BLaER1 treated with 17β-estradiol and CSF1 and Interleukin-3, amounts not matched to agents 10 nM and 100 nM (cell line): ENCODE measurements at regions not wholly inside any gene's neighbourhood (a gene's known extent, or its start where the extent isn't known, plus 50 kb on each side); places are given as distances from the start of the nearest gene placed in this dataset.
A peak's percentile ranks its signal among the peaks of the same experiment; 100 is the strongest.
"Not testable (repeated sequence)": the region's sequence is repeated elsewhere in the genome, so short reads cannot be mapped to it uniquely, and the experiment has no call there.

Experiments used
- H3K27ac ChIP-seq, 11 experiments: shearing (Covaris generic); formaldehyde crosslinking; 2 replicates each; pipeline ENCODE4 v1.8.1; 2022
- H3K27me3 ChIP-seq, 11 experiments: shearing (Covaris generic); formaldehyde crosslinking; 2 replicates each; pipeline ENCODE4 v1.8.1; 2022
- H3K36me3 ChIP-seq, 11 experiments: shearing (Covaris generic); formaldehyde crosslinking; 2 replicates each; pipeline ENCODE4 v1.8.1; 2022
- H3K4me1 ChIP-seq, 10 experiments: shearing (Covaris generic); formaldehyde crosslinking; 2 replicates each; pipeline ENCODE4 v1.8.1; 2022
- H3K4me2 ChIP-seq, 11 experiments: shearing (Covaris generic); formaldehyde crosslinking; 2 replicates each; pipeline ENCODE4 v1.8.1; 2022
- H3K4me3 ChIP-seq, 10 experiments: shearing (Covaris generic); formaldehyde crosslinking; 2 replicates each; pipeline ENCODE4 v1.8.1; 2022
- H3K9ac ChIP-seq, 11 experiments: shearing (Covaris generic); formaldehyde crosslinking; 2 replicates each; pipeline ENCODE4 v1.8.1; 2022
- H3K9me3 ChIP-seq, 11 experiments: shearing (Covaris generic); formaldehyde crosslinking; replicated peaks in 1 of 11; 2 replicates each; pipeline ENCODE4 v1.8.1; 2022
- H4K20me1 ChIP-seq, 11 experiments: shearing (Covaris generic); formaldehyde crosslinking; 2 replicates each; pipeline ENCODE4 v1.8.1; 2022
- Cebpa-rat ChIP-seq, 11 experiments: shearing (Covaris generic); IDR thresholded peaks; 2 replicates each; pipeline ENCODE4 v1.8.1; 2022

DNA sequence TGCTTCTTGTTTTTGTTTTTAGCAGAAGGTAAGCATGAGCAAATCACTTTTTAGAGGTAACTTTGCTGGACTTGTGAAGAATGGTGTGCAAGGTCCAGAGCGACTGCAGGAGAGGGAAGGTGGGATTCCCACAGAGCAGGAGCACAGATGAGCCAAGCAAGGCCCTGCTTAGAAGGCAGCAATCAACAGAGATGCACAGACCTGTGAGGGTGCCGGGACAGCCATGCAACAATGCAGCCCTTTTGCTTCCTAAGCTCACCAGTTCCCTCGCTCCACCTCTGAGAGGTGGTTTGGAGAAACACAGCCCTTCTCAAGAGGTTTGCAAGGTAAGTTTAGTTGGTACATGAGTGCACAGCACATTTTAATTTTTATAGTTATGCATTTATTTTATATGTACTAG is 85.1 kb upstream of the FBXO28 start:
- H3K4me3 ChIP-seq, H3K27ac ChIP-seq, H3K9ac ChIP-seq, H4K20me1 ChIP-seq, H3K4me1 ChIP-seq, H3K9me3 ChIP-seq, H3K27me3 ChIP-seq, H3K36me3 ChIP-seq, H3K4me2 ChIP-seq: not testable (repeated sequence)

DNA sequence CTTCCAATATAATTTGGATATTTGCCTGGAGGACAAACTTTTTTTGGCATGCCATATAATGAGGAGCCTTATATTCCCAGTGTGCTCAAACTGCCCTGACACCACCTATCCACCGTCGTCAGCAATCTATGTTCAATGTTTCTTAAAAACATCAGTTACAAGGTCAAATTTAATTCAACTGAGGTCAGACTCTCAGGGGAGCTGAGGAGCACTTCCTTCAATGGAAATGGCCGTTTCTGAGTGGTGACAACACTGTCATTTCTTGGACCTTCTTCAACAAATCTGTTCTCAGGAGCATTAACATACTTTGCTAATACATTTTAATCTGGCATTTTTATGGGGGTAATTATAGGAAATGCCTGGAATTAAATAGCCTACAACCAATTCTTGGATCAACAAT is 90.8 kb upstream of the FBXO28 start:
- H3K27ac ChIP-seq, H3K27me3 ChIP-seq, H3K4me3 ChIP-seq, H3K9ac ChIP-seq, H3K4me2 ChIP-seq, H3K36me3 ChIP-seq, H3K9me3 ChIP-seq, H4K20me1 ChIP-seq, H3K4me1 ChIP-seq: not testable (repeated sequence)

DNA sequence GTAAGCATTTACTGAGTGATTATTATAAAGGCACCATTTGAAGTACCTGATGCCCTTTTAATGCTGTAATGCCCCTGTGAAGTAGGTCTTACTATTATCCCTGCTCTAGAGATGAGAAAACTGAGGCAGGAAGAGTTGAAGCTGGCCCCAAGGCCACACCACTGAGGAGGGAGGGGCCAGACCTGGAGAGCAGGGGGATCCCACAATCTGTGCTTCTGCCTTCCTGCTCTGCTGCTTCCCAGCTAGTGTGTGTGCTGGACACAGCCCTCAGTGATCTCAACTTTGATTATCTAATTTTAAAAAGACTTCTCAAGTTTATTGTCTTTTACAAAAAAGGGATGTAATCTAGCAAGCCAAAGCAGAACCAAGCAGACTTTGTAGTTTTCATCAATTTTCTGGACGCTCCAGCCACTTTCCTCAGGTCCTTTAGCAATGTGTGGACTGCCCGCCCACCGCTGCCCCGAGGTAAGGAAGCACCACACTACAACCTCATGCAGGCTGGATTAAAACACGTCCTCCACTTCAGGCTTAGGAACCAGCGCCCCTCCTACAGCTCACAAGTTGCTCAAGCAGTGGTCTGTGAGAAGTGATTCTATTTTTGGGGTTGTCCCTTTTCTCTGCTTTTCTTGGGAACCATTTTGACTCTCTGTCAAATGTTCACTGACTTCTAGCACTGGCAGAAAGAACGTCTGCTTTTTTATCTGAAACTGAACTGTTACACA is 91.5 kb upstream of the FBXO28 start:
- H3K27ac ChIP-seq, H3K36me3 ChIP-seq, H3K9me3 ChIP-seq, H4K20me1 ChIP-seq, H3K4me1 ChIP-seq, H3K4me3 ChIP-seq, H3K9ac ChIP-seq, H3K4me2 ChIP-seq, H3K27me3 ChIP-seq: not testable (repeated sequence)

DNA sequence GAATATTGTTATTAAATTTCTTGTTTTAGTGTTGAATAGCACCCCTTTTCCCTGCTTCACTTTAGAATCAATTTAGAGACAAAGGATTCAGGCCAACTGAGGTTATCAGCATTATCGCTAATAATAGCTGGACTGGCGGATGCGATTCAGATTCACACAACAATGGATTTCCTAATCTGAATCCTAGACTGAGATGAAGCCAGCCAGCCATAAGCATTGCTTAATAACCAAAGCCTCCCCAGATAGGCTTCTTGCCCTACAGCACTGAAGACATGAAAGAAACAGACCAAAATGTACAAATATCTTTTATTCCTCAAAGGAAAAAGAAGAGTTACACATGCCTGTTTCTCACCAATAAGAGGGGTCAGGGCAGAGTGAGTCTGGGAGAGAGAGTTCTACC is 94.0 kb upstream of the FBXO28 start:
- H4K20me1 ChIP-seq, H3K27ac ChIP-seq, H3K36me3 ChIP-seq, H3K4me1 ChIP-seq, H3K4me2 ChIP-seq, H3K27me3 ChIP-seq, H3K9ac ChIP-seq, H3K4me3 ChIP-seq, H3K9me3 ChIP-seq: not testable (repeated sequence)

DNA sequence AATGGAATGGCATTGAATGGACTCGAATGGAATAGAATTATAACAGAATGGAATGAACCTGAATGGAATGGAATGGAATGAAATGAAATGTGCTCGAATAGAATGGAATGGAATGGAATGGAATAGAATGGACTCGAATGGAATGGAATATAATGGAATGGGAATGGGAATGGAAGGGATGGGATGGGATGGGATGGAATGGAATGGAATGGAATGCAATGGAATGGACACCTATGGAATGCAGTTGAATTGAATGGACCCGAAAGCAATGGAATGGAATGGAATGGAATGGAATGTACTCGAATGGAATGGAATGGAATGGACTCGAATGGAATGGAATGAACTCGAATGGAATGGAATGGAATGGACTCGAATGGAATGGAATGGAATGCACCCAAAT is 98.1 kb upstream of the FBXO28 start:
- H3K4me3 ChIP-seq, H3K4me2 ChIP-seq, H3K27ac ChIP-seq, H3K36me3 ChIP-seq, H3K27me3 ChIP-seq, H3K9ac ChIP-seq, H3K4me1 ChIP-seq, H4K20me1 ChIP-seq: not testable (repeated sequence)
- H3K9me3 ChIP-seq, result peaks cover 37 to 41% (median 39%) of the 10 kb centered on the region in 11 experiments

DNA sequence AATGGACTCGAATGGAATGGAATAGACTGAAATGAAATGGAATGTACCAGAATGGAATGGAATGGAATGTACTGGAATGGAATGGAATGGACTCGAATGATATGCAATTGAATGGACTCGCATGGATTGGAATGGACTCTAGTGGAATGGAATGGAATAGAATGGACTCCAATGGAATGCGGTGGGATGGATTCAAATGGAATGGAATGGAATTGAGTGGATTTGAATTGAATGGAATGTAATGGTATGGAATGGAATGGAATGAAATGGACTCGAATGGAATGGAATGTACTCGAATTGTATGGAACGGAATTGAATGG is 99.6 kb upstream of the FBXO28 start:
- Histone ChIP-seq H3K27me3 (no peaks in the 10 kb centered on the region), H3K9ac (no peak overlapping the region), H3K4me2 (no peak overlapping the region), H3K9me3 (peaks cover 37 to 44% (median 40%) of the 10 kb centered on the region in 11 experiments), H3K4me3 (no peak overlapping the region), H3K27ac (no peak overlapping the region), H4K20me1 (no peaks in the 10 kb centered on the region), H3K36me3 (peaks cover 0 to 4% (median 0%) of the 10 kb centered on the region in 11 experiments; a peak in 2 of 22 replicates), H3K4me1 (no peaks in the 10 kb centered on the region)
- TF ChIP-seq Cebpa-rat (IDR thresholded peaks at IDR 0.05), result no peak

DNA sequence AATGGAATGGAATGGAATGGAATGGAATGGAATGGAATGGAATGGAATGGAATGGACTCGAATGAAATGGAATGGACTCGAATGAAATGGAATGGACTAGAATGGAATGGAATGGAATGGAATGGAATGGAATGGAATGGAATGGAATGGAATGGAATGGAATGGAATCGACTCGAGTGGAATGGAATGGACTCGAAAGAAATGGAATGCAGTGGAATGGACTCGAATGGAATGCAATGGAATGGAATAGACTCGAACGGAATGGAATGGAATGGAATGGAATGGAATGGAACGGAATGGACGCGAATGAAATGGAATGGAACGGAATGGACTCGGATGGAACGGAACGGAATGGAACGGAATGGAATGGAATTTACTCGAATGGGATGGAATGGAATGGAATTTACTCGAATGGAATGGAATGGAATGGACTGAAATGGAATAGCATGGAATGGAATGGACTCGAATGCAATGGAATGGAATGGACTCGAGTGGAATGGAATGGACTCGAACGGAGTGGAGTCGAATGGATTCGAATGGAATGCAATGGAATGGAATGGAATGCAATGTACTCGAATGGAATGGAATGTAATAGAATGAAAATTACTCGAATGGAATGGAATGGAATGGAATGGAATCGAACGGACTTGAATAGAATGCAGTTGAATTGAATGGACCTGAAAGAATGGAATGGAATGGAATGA is 100.1 kb upstream of the FBXO28 start:
- not testable (repeated sequence) for H3K4me3 ChIP-seq, H3K4me1 ChIP-seq, H3K27ac ChIP-seq, H3K27me3 ChIP-seq, H4K20me1 ChIP-seq, H3K36me3 ChIP-seq, H3K9ac ChIP-seq, H3K4me2 ChIP-seq
- peaks cover 37 to 45% (median 42%) of the 10 kb centered on the region in 11 experiments for H3K9me3 ChIP-seq

DNA sequence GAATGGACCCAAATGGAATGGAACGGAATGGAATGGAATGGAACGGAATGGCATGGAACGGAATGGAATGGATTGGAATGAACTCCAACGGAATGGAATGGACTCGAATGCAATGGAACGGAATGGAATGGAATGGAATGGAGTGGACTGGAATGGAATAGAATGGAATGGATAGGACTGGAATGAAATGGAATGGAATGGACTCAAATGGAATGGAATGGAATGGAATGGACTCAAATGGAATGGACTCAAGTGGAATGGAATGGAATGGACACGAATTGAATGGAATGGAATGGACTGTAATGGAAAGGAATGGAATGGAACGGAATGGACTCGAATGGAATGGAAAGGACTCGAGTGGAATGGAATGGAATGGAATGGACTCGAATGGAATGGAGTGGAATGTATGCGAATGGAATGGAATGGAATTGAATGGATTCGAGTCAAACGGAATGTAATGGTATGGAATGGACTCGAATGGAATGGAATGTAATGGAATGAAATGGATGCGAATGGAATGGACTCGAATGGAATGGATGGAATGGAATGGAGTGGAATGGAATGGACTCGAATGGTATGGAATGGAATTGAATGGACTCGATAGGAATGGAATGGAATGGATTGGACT is 101.0 kb upstream of the FBXO28 start:
- Histone ChIP-seq H3K9me3 (peaks cover 37 to 48% (median 44%) of the 10 kb centered on the region in 11 experiments), H3K4me3 (peak overlapping the region in 1 of 10 experiments; percentile 13; a peak in 1 of 20 replicates)
- not testable (repeated sequence) for H3K27ac ChIP-seq, H3K4me1 ChIP-seq, H3K9ac ChIP-seq, H3K36me3 ChIP-seq, H3K4me2 ChIP-seq, H3K27me3 ChIP-seq, H4K20me1 ChIP-seq

DNA sequence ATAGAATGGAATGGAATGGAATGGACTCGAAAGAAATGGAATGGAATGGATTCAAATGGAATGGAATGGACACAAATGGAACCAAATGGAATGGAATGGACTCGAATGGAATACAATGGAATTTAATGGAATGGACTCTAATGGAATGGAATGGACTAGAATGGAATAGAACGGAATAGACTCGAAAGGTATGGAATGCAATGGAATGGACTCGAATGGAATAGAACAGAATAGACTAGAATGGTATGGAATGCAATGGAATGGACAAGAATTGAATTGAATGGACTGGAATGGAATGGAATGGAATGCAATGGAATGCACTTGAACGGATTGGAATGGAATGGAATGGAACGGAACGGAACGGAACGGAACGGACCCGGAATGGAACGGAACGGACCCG is 101.7 kb upstream of the FBXO28 start:
- not testable (repeated sequence) for H3K36me3 ChIP-seq, H3K4me2 ChIP-seq, H3K4me1 ChIP-seq, H3K27ac ChIP-seq, H4K20me1 ChIP-seq, H3K27me3 ChIP-seq, H3K9ac ChIP-seq
- Histone ChIP-seq H3K9me3 (peaks cover 37 to 48% (median 44%) of the 10 kb centered on the region in 11 experiments), H3K4me3 (0 out of 20 replicates have a peak overlapping the region, but pooled peaks of 1 of the 10 experiments have one; percentile 13)

DNA sequence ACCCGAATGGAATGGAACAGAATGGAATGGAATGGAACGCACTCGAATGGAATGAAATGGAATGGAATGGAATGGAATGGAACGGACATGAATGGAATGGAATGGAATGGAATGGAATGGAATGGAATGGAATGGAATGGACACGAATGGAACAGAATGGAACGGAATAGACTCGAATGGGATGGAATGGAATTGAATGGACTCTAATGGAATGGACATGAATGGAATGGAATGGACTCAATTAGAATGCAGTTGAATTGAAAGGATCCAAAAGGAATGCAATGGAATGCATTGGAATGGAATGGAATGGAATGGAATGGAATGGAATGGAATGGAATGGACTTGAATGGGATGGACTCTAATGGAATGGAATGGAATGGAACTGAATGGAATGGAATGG is 102.2 kb upstream of the FBXO28 start:
- H3K4me3 ChIP-seq, H3K36me3 ChIP-seq, H4K20me1 ChIP-seq, H3K9ac ChIP-seq, H3K27ac ChIP-seq, H3K4me1 ChIP-seq, H3K27me3 ChIP-seq, H3K4me2 ChIP-seq: not testable (repeated sequence)
- H3K9me3 ChIP-seq, result peaks cover 37 to 48% (median 44%) of the 10 kb centered on the region in 11 experiments

DNA sequence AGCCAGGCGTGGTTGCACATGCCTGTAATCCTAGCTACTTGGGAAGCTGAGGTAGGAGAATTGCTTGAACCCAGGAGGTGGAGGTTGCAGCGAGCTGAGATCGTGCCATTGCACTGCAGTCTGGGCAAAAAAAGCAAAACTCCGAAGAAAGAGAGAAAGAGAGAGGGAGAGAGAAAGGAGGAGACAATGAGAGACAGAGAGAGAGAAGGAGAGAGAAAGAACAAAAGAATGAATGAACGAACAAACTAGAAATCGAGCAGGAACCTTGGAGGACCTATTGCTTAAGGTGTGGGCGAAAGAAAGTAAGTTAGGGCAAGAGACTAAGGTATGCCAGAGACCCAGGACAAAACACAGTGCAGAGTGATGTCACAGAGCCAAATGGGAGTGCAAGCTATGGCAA is 102.8 kb upstream of the FBXO28 start:
- H3K27ac ChIP-seq, H3K4me2 ChIP-seq, H3K4me1 ChIP-seq, H3K9ac ChIP-seq, H3K27me3 ChIP-seq, H3K4me3 ChIP-seq, H4K20me1 ChIP-seq: not testable (repeated sequence)
- peaks cover 37 to 48% (median 44%) of the 10 kb centered on the region in 11 experiments for H3K9me3 ChIP-seq
- H3K36me3 ChIP-seq, result peaks cover 0 to 11% (median 4%) of the 10 kb centered on the region in 11 experiments; a peak in 9 of 22 replicates

DNA sequence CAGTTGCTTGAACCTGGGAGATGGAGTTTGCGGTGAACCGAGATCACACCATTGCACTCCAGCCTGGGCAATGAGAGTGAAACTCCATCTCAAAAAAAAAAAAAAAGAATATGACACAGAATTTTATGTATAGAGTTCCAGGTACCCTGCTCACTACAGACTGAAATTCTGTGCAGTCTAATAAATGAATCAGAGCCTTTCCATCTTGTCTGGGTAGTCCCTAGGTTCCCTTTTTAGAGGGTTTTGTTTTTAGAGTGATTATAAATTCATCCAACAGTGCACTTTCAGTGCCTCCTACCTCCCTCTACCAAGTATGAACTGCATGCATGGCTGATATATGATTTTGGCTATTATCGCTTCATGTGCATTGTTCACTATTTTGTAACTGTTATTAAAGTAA is 107.9 kb upstream of the FBXO28 start:
- H4K20me1 ChIP-seq, H3K27me3 ChIP-seq, H3K4me1 ChIP-seq, H3K9ac ChIP-seq, H3K27ac ChIP-seq, H3K4me2 ChIP-seq, H3K4me3 ChIP-seq: not testable (repeated sequence)
- Histone ChIP-seq H3K36me3 (peaks cover 0 to 18% (median 11%) of the 10 kb centered on the region in 11 experiments; a peak in 12 of 22 replicates), H3K9me3 (peaks cover 0 to 13% (median 5%) of the 10 kb centered on the region in 11 experiments; a peak in 12 of 22 replicates)

DNA sequence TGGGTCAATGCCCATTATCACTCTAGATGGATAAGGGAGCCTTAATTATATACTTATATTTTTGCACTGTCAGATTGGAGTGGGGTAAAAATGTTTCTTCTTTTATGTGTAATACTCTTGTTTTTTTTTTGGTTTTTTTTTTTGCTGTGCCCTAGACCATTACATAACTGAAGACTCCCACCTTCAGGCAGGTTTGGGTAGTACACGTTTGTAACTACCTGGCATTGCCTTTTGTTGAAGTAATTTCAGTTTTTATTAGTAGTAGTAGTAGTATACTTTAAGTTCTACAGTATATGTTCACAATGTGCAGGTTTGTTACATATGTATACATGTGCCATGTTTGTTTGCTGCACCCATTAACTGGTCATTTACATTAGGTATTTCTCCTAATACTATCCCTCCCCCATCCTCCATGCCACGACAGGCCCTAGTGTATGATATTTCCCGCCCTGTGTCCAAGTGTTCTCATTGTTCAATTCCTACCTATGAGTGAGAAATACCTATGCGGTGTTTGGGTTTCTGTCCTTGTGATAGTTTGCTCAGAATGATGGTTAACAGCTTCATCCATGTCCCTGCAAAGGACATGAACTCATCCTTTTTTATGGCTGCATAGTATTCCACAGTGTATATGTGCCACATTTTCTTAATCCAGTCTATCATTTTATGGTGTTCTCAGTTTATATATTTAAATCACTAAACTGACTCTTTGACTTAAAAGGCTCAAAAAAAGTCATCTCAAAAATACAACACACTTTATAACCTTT is 109.2 kb upstream of the FBXO28 start:
- not testable (repeated sequence) for H4K20me1 ChIP-seq, H3K9ac ChIP-seq, H3K4me1 ChIP-seq, H3K4me3 ChIP-seq, H3K27me3 ChIP-seq, H3K27ac ChIP-seq
- H3K9me3 ChIP-seq, result peaks cover 0 to 12% (median 4%) of the 10 kb centered on the region in 11 experiments; a peak in 6 of 22 replicates
- peaks cover 0 to 18% (median 11%) of the 10 kb centered on the region in 11 experiments; a peak in 11 of 22 replicates for H3K36me3 ChIP-seq
- H3K4me2 ChIP-seq, result peak overlapping the region in 1 of 11 experiments; percentile 13; a peak in 1 of 22 replicates
